B cell (primary cell): ENCODE measurements at regions not wholly inside any gene's neighbourhood (a gene's known extent, or its start where the extent isn't known, plus 50 kb on each side); places are given as distances from the start of the nearest gene placed in this dataset.

Experiments used
- ATAC-seq: fragments of 200-7000 bp; cut with Tn5 transposase; one replicate; pipeline ENCODE4 v1.10.0; 2021; ENCODE audit warnings: low read depth, mild to moderate bottlenecking, moderate number of reproducible peaks, moderate library complexity
- CTCF ChIA-PET: fragments of 350-600 bp; sonication (Branson Sonifier 250); formaldehyde crosslinking; loops from one replicate; lab custom pipeline; 2021; ENCODE audit warnings: antibody characterized with exemption, inconsistent platforms; lab: Charles Lee
- POLR2A ChIA-PET: fragments of 350-600 bp; sonication (Branson Sonifier 250); formaldehyde crosslinking; loops from one replicate; lab custom pipeline; 2021; ENCODE audit warnings: antibody characterized with exemption; lab: Charles Lee
- DNase-seq: peaks from one replicate; pipeline ENCODE4 v3.0.0; 2013
- H2AFZ ChIP-seq: 2 replicates; pipeline ENCODE4 v1.6.1; 2012; ENCODE audit warnings: mild to moderate bottlenecking, low read depth, low read length; ENCODE audit not compliant: insufficient read depth, poor library complexity, severe bottlenecking
- H3K27ac ChIP-seq, 2 donors: 1 replicate in 1 of 2; 2 replicates in 1 of 2; pipeline ENCODE4 v1.5.1; 2012 to 2013; ENCODE audit warnings: low read length in 2 of 2, mild to moderate bottlenecking in 2 of 2, moderate library complexity in 1 of 2
- H3K27me3 ChIP-seq, 4 experiments: fragments of 200-600 bp in 1 of 4; sonication (generic) in 1 of 4; replicated peaks in 1 of 4; 1 replicate in 2 of 4; 2 replicates in 2 of 4; pipeline versions ENCODE4 v1.6.1 to v1.7.0; 2013 to 2016; ENCODE audit warnings: low read length in 3 of 4, mild to moderate bottlenecking in 2 of 4, mixed read lengths in 1 of 4, moderate library complexity in 1 of 4; ENCODE audit not compliant: insufficient read depth in 4 of 4, control insufficient read depth in 3 of 4; ENCODE audit errors: control extremely low read depth in 1 of 4
- H3K36me3 ChIP-seq, 2 experiments: replicated peaks in 1 of 2; 1 replicate in 1 of 2; 2 replicates in 1 of 2; pipeline versions ENCODE4 v1.6.1 to v1.7.1; 2013; ENCODE audit warnings: low read length in 1 of 2; ENCODE audit not compliant: insufficient read depth in 2 of 2, control insufficient read depth in 1 of 2; ENCODE audit errors: control extremely low read depth in 1 of 2, extremely low read depth in 1 of 2
- H3K4me1 ChIP-seq, 2 donors: fragments of 200-600 bp in 1 of 2; sonication (generic) in 1 of 2; 1 replicate in 1 of 2; 2 replicates in 1 of 2; pipeline versions ENCODE4 v1.5.1 to v1.6.1; 2013 to 2017; ENCODE audit warnings: low read length in 2 of 2; ENCODE audit not compliant: control insufficient read depth in 2 of 2, insufficient read depth in 2 of 2
- H3K4me2 ChIP-seq: replicated peaks from 2 replicates; pipeline ENCODE3; 2012; ENCODE audit warnings: mild to moderate bottlenecking, low read depth, low read length; ENCODE audit not compliant: poor library complexity, severe bottlenecking
- H3K4me3 ChIP-seq, 5 experiments: fragments of 200-600 bp in 1 of 5; sonication (generic) in 1 of 5; 1 replicate in 3 of 5; 2 replicates in 2 of 5; pipeline versions ENCODE4 v1.5.1 to v1.7.0; 2011 to 2016; ENCODE audit warnings: low read length in 4 of 5, mild to moderate bottlenecking in 4 of 5, low read depth in 2 of 5, control low read depth in 1 of 5, moderate library complexity in 1 of 5; ENCODE audit not compliant: insufficient read depth in 1 of 5; ENCODE audit errors: control extremely low read depth in 1 of 5, extremely low read depth in 1 of 5
- H3K79me2 ChIP-seq: fragments of 200-600 bp; sonication (generic); one replicate; pipeline ENCODE4 v1.6.0; 2016; ENCODE audit warnings: low read length; ENCODE audit not compliant: control insufficient read depth, insufficient read depth
- H3K9ac ChIP-seq: fragments of 200-600 bp; sonication (generic); 2 replicates; pipeline ENCODE4 v1.6.1; 2017; ENCODE audit warnings: mild to moderate bottlenecking, low read length, moderate library complexity
- H3K9me3 ChIP-seq, 3 donors: one replicate each; pipeline versions ENCODE4 v1.6.1 to v1.7.1; 2013; ENCODE audit warnings: low read length in 2 of 3; ENCODE audit not compliant: control insufficient read depth in 2 of 3, insufficient read depth in 1 of 3; ENCODE audit errors: control extremely low read depth in 1 of 3
- H4K20me1 ChIP-seq: 2 replicates; pipeline ENCODE4 v1.6.0; 2012; ENCODE audit warnings: mild to moderate bottlenecking, low read length; ENCODE audit not compliant: insufficient read depth, control insufficient read depth, poor library complexity, severe bottlenecking
- H3K27ac Mint-ChIP-seq: one replicate; pipeline ENCODE4 v1.8.0; 2021; ENCODE audit warnings: mixed read lengths
- H3K27me3 Mint-ChIP-seq: one replicate; pipeline ENCODE4 v1.8.0; 2021; ENCODE audit warnings: mixed read lengths
- H3K4me1 Mint-ChIP-seq: one replicate; pipeline ENCODE4 v1.8.0; 2021; ENCODE audit warnings: mixed read lengths
- H3K4me3 Mint-ChIP-seq: one replicate; pipeline ENCODE4 v1.8.0; 2021; ENCODE audit warnings: mixed read lengths
- H3K9me3 Mint-ChIP-seq: one replicate; pipeline ENCODE4 v1.8.0; 2022; ENCODE audit warnings: mixed read lengths; ENCODE audit not compliant: insufficient read depth
- EZH2 ChIP-seq: IDR thresholded peaks from 2 replicates; pipeline ENCODE4 v1.6.1; 2012; ENCODE audit warnings: borderline replicate concordance, low read depth, mild to moderate bottlenecking, moderate library complexity, low read length; ENCODE audit not compliant: insufficient read depth, poor library complexity, severe bottlenecking
- WGBS: methylation state at CpG from one replicate; pipeline ENCODE4 v1.1.5; 2013; ENCODE audit warnings: missing lambda C conversion rate; ENCODE audit not compliant: insufficient coverage; 5-methylcytosine and 5-hydroxymethylcytosine counted together
- intact Hi-C: fragments of 100-400 bp; cut with micrococcal nuclease; formaldehyde crosslinking; loops from one replicate; pipeline ENCODE4 v1.10.0; 2022
- TF ChIP-seq, protein P1 (sequence below): fragments of 200-600 bp; IDR thresholded peaks from one replicate; pipeline ENCODE4 v1.8.0; 2022; ENCODE audit warnings: antibody characterized with exemption, mild to moderate bottlenecking

- Histone ChIP-seq H3K4me2 (no peak overlapping the region), H4K20me1 (no peaks in the 10 kb centered on the region), H3K27ac (no peak overlapping the region), H3K27me3 (no peaks in the 10 kb centered on the region), H3K9ac (no peak overlapping the region), H3K79me2 (no peaks in the 10 kb centered on the region), H3K36me3 (no peaks in the 10 kb centered on the region), H3K9me3 (peaks cover 0 to 3% (median 0%) of the 10 kb centered on the region in 3 donors), H2AFZ (no peak overlapping the region), H3K4me3 (no peak overlapping the region), H3K4me1 (no peaks in the 10 kb centered on the region)
- intact Hi-C loops, result no loop called here
- no peak for TF ChIP-seq EZH2
- TF ChIP-seq, protein P1, sequence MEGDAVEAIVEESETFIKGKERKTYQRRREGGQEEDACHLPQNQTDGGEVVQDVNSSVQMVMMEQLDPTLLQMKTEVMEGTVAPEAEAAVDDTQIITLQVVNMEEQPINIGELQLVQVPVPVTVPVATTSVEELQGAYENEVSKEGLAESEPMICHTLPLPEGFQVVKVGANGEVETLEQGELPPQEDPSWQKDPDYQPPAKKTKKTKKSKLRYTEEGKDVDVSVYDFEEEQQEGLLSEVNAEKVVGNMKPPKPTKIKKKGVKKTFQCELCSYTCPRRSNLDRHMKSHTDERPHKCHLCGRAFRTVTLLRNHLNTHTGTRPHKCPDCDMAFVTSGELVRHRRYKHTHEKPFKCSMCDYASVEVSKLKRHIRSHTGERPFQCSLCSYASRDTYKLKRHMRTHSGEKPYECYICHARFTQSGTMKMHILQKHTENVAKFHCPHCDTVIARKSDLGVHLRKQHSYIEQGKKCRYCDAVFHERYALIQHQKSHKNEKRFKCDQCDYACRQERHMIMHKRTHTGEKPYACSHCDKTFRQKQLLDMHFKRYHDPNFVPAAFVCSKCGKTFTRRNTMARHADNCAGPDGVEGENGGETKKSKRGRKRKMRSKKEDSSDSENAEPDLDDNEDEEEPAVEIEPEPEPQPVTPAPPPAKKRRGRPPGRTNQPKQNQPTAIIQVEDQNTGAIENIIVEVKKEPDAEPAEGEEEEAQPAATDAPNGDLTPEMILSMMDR, result no peak
- Mint-ChIP-seq H3K9me3 (no peaks in the 10 kb centered on the region), H3K27me3 (peaks cover 4% of the 10 kb centered on the region), H3K4me3 (no peak overlapping the region), H3K4me1 (no peaks in the 10 kb centered on the region), H3K27ac (no peak overlapping the region)
- ChIA-PET POLR2A (no interaction called here), CTCF (no interaction called here)
- WGBS, result no CpG with 5 or more reads among the region's 2 CpGs
- no peak for ATAC-seq
- no peak for DNase-seq
Observed at GRCh38 chr1:232368821-232369321, 261.1 kb downstream of the SIPA1L2 start.

DNA sequence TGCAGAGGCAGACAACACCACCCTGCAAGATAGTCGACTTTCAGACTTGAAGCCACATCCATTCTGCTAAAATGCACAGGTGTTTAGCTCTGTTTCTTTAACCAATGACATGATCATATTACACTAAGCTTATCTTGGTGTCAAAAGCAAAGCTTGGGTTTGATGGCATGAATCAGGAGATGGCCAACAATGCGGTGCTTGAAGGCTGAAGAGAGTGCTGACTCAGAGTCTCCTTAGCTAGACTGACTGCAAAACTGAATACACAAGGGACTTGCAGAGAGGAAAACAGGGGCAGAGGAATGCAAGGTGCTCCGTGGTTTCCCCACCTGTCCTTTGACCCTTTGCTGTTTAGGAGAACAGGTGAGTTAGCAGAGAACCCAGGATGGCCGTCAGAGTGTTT is 262.6 kb downstream of the SIPA1L2 start:
- ATAC-seq, result no peak

More for the DNA sequence above, 262.6 kb downstream of the SIPA1L2 start:
- TF ChIP-seq, protein P1, result no peak
- TF ChIP-seq EZH2, result no peak
- Mint-ChIP-seq H3K27me3 (peaks cover 4% of the 10 kb centered on the region), H3K4me3 (no peak overlapping the region), H3K4me1 (no peaks in the 10 kb centered on the region), H3K9me3 (peaks cover 2% of the 10 kb centered on the region), H3K27ac (no peak overlapping the region)
- DNase-seq, result no peak
- Histone ChIP-seq H3K27me3 (no peaks in the 10 kb centered on the region), H3K9me3 (peaks cover 0 to 3% (median 0%) of the 10 kb centered on the region in 3 donors), H4K20me1 (no peaks in the 10 kb centered on the region), H3K4me2 (no peak overlapping the region), H3K4me1 (no peaks in the 10 kb centered on the region), H3K36me3 (no peaks in the 10 kb centered on the region), H3K9ac (no peak overlapping the region), H2AFZ (no peak overlapping the region), H3K27ac (no peak overlapping the region), H3K4me3 (no peak overlapping the region), H3K79me2 (no peaks in the 10 kb centered on the region)
- CTCF ChIA-PET, result no interaction called here
- intact Hi-C loops, result no loop called here
- POLR2A ChIA-PET, result no interaction called here
- 90% methylated on average over 3 of the region's 4 CpGs for WGBS
